HG02642 (cell line): ENCODE measurements at regions not wholly inside any gene's neighbourhood (a gene's known extent, or its start where the extent isn't known, plus 50 kb on each side); places are given as distances from the start of the nearest gene placed in this dataset.
"Not testable (repeated sequence)": the region's sequence is repeated elsewhere in the genome, so short reads cannot be mapped to it uniquely, and the experiment has no call there.

ENCODE experiments used
- ATAC-seq: cut with Tn5 transposase; IDR thresholded peaks from one replicate; pipeline ENCODE4 v1.9.1; 2021; ENCODE audit warnings: mild to moderate bottlenecking; ENCODE audit not compliant: unreplicated experiment, poor library complexity

- ATAC-seq = no peak
Observed at GRCh38 chr22:47406896-47407295, 644.4 kb downstream of the TBC1D22A start.

GRCh38 chr22:47406180-47406834 is 643.9 kb downstream of the TBC1D22A start:
- ATAC-seq = no peak

- not testable (repeated sequence) for ATAC-seq
Observed at GRCh38 chr22:47405222-47405621, 642.8 kb downstream of the TBC1D22A start.

GRCh38 chr22:47402876-47403525 is 640.6 kb downstream of the TBC1D22A start:
- no peak for ATAC-seq

- ATAC-seq = no peak
Observed at GRCh38 chr22:47401976-47402770, 639.7 kb downstream of the TBC1D22A start.

GRCh38 chr22:47401592-47401898 is 639.1 kb downstream of the TBC1D22A start:
- no peak for ATAC-seq

- ATAC-seq = no peak
Observed at GRCh38 chr22:47400701-47401591, 638.5 kb downstream of the TBC1D22A start.

GRCh38 chr22:47400131-47400530 is 637.7 kb downstream of the TBC1D22A start:
- not testable (repeated sequence) for ATAC-seq

GRCh38 chr22:47398921-47399790 is 636.7 kb downstream of the TBC1D22A start:
- no peak for ATAC-seq

GRCh38 chr22:47398491-47398890 is 636.0 kb downstream of the TBC1D22A start:
- ATAC-seq = no peak

GRCh38 chr22:47397673-47398072 is 635.2 kb downstream of the TBC1D22A start:
- no peak for ATAC-seq

GRCh38 chr22:47396515-47396914 is 634.1 kb downstream of the TBC1D22A start:
- no peak for ATAC-seq

GRCh38 chr22:47396105-47396504 is 633.7 kb downstream of the TBC1D22A start:
- ATAC-seq = no peak

GRCh38 chr22:47395481-47395880 is 633.0 kb downstream of the TBC1D22A start:
- no peak for ATAC-seq

- no peak for ATAC-seq
Observed at GRCh38 chr22:47394504-47395440, 632.3 kb downstream of the TBC1D22A start.

- no peak for ATAC-seq
Observed at GRCh38 chr22:47393191-47393590, 630.7 kb downstream of the TBC1D22A start.

- ATAC-seq = no peak
Observed at GRCh38 chr22:47392729-47393128, 630.3 kb downstream of the TBC1D22A start.

GRCh38 chr22:47392054-47392347 is 629.6 kb downstream of the TBC1D22A start:
- no peak for ATAC-seq
